Activated naive CD4-positive, alpha-beta T cell treated with anti-CD3 and anti-CD28 coated beads, Interleukin-2, amount 50 U/mL, for 72 hours (primary cell): ENCODE measurements at regions not wholly inside any gene's neighbourhood (a gene's known extent, or its start where the extent isn't known, plus 50 kb on each side); places are given as distances from the start of the nearest gene placed in this dataset.

ENCODE experiments used
- ATAC-seq, 2 donors: fragments of 150-1000 bp; cut with Tn5 transposase; 2 replicates each; pipeline ENCODE4 v1.10.0; 2021; ENCODE audit warnings: mild to moderate bottlenecking in 2 of 2, moderate library complexity in 2 of 2
- DNase-seq, 2 donors: peaks; one replicate each; pipeline ENCODE4 v3.0.0; 2021 to 2022; ENCODE audit warnings: low spot score in 2 of 2
- H3K27ac Mint-ChIP-seq, 2 donors: one replicate each; pipeline ENCODE4 v1.8.0; 2022; ENCODE audit warnings: mild to moderate bottlenecking in 2 of 2, mixed read lengths in 2 of 2
- H3K36me3 Mint-ChIP-seq, 2 donors: one replicate each; pipeline ENCODE4 v1.8.0; 2022; ENCODE audit warnings: mixed read lengths in 2 of 2
- H3K9me3 Mint-ChIP-seq, 2 donors: one replicate each; pipeline ENCODE4 v1.8.0; 2022; ENCODE audit warnings: mixed read lengths in 2 of 2

GRCh38 chr3:182596676-182597410 is 196.5 kb upstream of the ATP11B start:
- Mint-ChIP-seq H3K9me3 (no peaks in the 10 kb centered on the region), H3K36me3 (no peaks in the 10 kb centered on the region), H3K27ac (no peak overlapping the region)
- no peak for DNase-seq
- no peak for ATAC-seq

GRCh38 chr3:182597621-182598041 is 195.7 kb upstream of the ATP11B start:
- Mint-ChIP-seq H3K36me3 (no peaks in the 10 kb centered on the region), H3K9me3 (no peaks in the 10 kb centered on the region), H3K27ac (no peak overlapping the region)
- ATAC-seq (no peak), DNase-seq (no peak)

DNA sequence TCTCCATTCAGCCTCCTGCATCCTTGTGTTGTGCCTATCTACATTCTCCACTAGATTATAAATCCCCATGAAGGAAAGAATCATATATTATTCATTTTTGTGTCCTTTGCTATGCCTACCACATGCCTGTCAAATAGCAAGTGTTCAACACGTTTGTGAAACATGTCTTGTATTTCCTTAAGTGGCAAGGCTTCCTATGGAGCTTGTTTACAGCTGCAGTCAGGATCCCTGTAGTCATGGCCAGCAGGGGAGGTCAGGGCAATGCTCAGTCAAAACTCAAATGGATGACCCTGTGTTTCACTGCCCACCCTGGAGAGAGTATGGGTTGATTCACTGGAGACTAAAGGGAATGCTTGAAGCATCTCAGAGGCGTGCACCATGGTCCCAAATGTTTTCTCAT is 191.7 kb upstream of the ATP11B start:
- ATAC-seq, result no peak
- no peak for DNase-seq
- no peak overlapping the region for H3K27ac Mint-ChIP-seq
- no peaks in the 10 kb centered on the region for H3K36me3 Mint-ChIP-seq
- H3K9me3 Mint-ChIP-seq, result no peaks in the 10 kb centered on the region

DNA sequence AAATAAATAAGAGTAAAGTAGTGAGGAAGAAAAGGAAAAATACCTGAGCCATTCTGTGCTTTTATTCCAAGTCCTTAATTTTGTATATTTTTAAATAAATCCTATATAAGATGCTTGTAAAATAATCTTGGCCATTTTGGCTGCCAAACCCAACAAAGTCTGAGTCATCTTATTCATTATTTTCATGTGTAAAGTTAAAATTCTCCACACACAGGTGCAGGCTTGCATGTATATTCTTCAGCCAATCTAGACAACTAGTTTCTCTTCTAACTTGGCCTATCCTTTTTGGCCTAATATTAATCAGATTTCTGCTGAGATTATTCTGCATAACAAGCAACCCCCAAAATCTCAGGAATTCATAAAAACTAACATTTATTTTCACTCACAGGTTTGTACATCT is 189.8 kb upstream of the ATP11B start:
- DNase-seq (no peak), ATAC-seq (no peak)
- Mint-ChIP-seq H3K9me3 (no peaks in the 10 kb centered on the region), H3K36me3 (no peaks in the 10 kb centered on the region), H3K27ac (no peak overlapping the region)

- Mint-ChIP-seq H3K9me3 (no peaks in the 10 kb centered on the region), H3K36me3 (no peaks in the 10 kb centered on the region), H3K27ac (no peak overlapping the region)
- ATAC-seq (no peak), DNase-seq (no peak)
Measured at GRCh38 chr3:182605882-182606611, 187.3 kb upstream of the ATP11B start.

DNA sequence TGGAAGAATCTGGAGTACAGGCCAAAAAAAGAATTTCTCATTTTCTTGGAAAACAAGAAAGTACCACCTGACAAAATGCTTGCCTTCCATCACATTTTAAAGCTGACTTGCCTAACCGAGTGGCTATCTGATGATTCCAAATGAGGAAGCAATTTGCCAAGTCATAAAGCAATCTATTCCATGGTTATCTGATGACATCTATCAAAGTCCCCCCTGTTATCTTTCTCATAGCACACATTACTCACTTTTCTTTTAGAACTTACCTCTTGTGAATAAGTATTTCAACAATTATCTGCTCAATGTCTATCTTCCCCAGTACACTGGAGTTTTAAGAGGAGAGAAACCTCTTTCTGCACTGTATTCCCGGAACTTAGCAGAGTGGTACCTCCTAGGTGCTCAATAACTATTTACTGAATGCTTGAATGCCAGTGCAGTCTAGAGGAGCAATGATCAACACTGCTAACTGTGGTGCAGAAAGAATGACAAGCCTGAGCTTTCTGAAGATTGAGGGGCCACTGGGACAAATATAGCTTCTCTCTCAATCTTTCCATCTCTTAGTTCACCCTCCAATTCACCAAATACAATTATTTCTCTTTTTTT is 186.3 kb upstream of the ATP11B start:
- DNase-seq (no peak), ATAC-seq (no peak)
- no peak overlapping the region for H3K27ac Mint-ChIP-seq
- no peaks in the 10 kb centered on the region for H3K9me3 Mint-ChIP-seq
- no peaks in the 10 kb centered on the region for H3K36me3 Mint-ChIP-seq

GRCh38 chr3:182608832-182609231 is 184.5 kb upstream of the ATP11B start:
- Mint-ChIP-seq H3K27ac (no peak overlapping the region), H3K36me3 (no peaks in the 10 kb centered on the region), H3K9me3 (no peaks in the 10 kb centered on the region)
- no peak for ATAC-seq
- DNase-seq, result no peak

DNA sequence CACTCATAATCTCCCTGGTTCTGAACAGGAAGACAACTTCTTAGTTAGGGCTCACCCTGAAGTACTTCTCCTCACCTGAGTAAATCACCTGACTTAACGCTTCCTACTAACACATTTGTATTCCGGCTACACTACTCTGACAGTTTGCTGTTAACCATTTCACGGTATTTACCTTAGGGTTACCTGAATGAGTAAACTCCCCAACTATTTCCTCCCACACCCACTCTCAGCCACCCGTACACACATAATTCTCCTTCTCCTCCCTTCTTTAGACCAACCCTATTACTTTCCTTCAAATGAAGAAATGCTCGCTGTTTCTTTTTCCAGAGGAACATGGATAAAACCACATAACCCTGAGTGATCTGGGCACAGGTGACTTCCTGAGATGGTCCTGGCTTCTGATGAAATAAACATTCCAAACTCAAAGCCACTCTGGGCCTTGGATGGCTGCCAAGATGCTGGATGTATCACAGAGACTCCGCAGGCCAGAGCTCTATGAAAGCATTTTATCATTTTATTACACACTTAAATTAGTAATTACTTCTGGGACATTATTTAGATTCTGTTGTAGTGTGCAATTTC is 183.6 kb upstream of the ATP11B start:
- DNase-seq (no peak), ATAC-seq (no peak)
- Mint-ChIP-seq H3K9me3 (no peaks in the 10 kb centered on the region), H3K27ac (no peak overlapping the region), H3K36me3 (no peaks in the 10 kb centered on the region)

- Mint-ChIP-seq H3K9me3 (no peaks in the 10 kb centered on the region), H3K36me3 (no peaks in the 10 kb centered on the region), H3K27ac (no peak overlapping the region)
- ATAC-seq, result no peak
- no peak for DNase-seq
Measured at GRCh38 chr3:182612332-182612731, 181.0 kb upstream of the ATP11B start.

GRCh38 chr3:182617500-182617899 is 175.8 kb upstream of the ATP11B start:
- no peaks in the 10 kb centered on the region for H3K9me3 Mint-ChIP-seq
- H3K36me3 Mint-ChIP-seq, result no peaks in the 10 kb centered on the region
- DNase-seq (no peak), ATAC-seq (no peak)
- H3K27ac Mint-ChIP-seq, result no peak overlapping the region

DNA sequence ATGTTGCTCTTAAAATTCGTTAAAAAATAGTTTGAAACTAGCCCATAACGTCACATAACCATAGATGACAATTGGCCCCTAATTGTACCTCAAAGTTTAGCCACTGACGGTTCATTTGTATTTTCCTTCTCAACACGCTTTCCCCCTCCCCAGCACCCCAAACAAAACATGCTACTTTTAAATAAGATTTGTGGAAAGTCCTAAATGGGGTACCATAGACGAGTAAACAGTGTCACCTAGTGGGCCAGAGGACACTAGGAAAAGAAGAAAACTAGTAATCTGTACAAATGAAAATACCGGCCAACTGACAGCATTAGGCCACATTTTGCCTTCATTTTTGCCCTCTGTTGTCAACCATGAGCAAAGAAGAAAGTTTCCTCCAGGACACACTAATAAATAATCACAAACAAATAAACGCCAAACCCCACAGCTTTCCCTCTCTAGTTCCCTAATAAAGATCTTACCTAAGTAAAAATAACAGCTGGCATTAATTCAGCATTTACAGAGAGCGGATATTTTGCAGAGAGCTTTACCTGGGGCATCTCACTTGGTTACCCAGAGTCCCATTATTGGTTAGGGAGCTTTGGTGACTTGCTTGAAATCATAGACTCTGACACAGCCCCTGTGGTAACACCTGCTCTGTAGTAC is 175.1 kb upstream of the ATP11B start:
- Mint-ChIP-seq H3K9me3 (no peaks in the 10 kb centered on the region), H3K27ac (no peak overlapping the region), H3K36me3 (no peaks in the 10 kb centered on the region)
- ATAC-seq, result no peak
- DNase-seq, result no peak

- ATAC-seq (no peak), DNase-seq (no peak)
- no peaks in the 10 kb centered on the region for H3K9me3 Mint-ChIP-seq
- no peak overlapping the region for H3K27ac Mint-ChIP-seq
- H3K36me3 Mint-ChIP-seq, result no peaks in the 10 kb centered on the region
Measured at GRCh38 chr3:182618981-182619591, 174.2 kb upstream of the ATP11B start.

DNA sequence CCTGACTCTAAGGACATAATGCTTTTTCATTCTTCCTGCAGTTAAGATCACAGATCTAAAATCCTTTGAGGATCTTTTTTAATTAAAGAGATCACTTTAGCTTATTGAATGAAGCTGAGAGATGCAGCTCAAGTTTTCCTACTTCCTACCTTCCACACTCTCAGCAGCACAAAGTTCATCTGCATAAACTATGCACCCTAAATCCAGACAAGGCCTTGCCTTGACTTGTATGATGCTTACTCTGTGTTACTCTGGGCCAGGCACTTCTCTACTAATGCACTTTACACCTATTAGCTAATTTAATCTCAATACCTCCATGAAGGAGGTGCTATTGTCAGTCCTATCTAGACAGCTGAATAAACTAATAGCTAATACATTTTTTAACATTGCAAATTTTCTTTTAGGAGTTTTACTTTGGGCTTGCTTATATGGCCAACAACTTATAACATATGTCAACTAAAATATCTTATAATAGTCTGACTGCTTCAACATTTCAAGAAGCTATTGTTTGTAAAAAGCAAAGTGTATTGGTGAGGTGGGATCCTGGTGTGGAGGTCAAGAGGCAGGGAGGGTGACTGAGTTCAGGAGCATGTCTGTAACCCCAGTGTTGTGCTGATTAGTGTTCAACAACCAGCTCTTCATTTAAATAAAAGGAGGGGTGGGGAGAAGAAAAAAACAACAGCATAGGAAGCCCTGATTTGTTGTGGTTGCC is 172.4 kb upstream of the ATP11B start:
- Mint-ChIP-seq H3K36me3 (no peaks in the 10 kb centered on the region), H3K27ac (no peak overlapping the region), H3K9me3 (no peaks in the 10 kb centered on the region)
- ATAC-seq, result no peak
- DNase-seq, result no peak

- DNase-seq (no peak), ATAC-seq (no peak)
- Mint-ChIP-seq H3K9me3 (no peaks in the 10 kb centered on the region), H3K27ac (no peak overlapping the region), H3K36me3 (no peaks in the 10 kb centered on the region)
Measured at GRCh38 chr3:182621435-182622240, 171.7 kb upstream of the ATP11B start.

GRCh38 chr3:182622241-182622545 is 171.1 kb upstream of the ATP11B start:
- H3K9me3 Mint-ChIP-seq, result no peaks in the 10 kb centered on the region
- no peak for DNase-seq
- no peaks in the 10 kb centered on the region for H3K36me3 Mint-ChIP-seq
- H3K27ac Mint-ChIP-seq, result no peak overlapping the region
- ATAC-seq, result no peak
